ENCODE measurements at regions not wholly inside any gene's neighbourhood (a gene's known extent, or its start where the extent isn't known, plus 50 kb on each side); places are given as distances from the start of the nearest gene placed in this dataset.

GRCh38 chr12:73465106-73465505 lies 1072.5 kb upstream of the ATXN7L3B start:
- no peak for TF ChIP-seq HNF4A (conservative IDR thresholded peaks at IDR 0.05)
- TF ChIP-seq TAF1 (conservative IDR thresholded peaks at IDR 0.05): no peak
- TF ChIP-seq EGR1 (IDR thresholded peaks at IDR 0.05; ENCODE audit: low read depth in 2 of 2): no peak
- no peak for TF ChIP-seq FOXA2 (IDR thresholded peaks at IDR 0.05)
- TF ChIP-seq CTCF (IDR thresholded peaks at IDR 0.05; ENCODE audit: low read depth, low read length, missing input control): no peak
- TF ChIP-seq REST (IDR thresholded peaks at IDR 0.05): no peak
- TF ChIP-seq, protein P1, sequence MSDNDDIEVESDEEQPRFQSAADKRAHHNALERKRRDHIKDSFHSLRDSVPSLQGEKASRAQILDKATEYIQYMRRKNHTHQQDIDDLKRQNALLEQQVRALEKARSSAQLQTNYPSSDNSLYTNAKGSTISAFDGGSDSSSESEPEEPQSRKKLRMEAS (IDR thresholded peaks at IDR 0.05): no peak
- no peak for TF ChIP-seq JUND (IDR thresholded peaks at IDR 0.05)
